ENCODE measurements at regions not wholly inside any gene's neighbourhood (a gene's known extent, or its start where the extent isn't known, plus 50 kb on each side); places are given as distances from the start of the nearest gene placed in this dataset.

GRCh38 chr2:117693154-117693553 lies 121.3 kb upstream of the DDX18 start:
- TF ChIP-seq CTCF (IDR thresholded peaks at IDR 0.05; ENCODE audit: borderline replicate concordance) = no peak
- no peak for DNase-seq
- Histone ChIP-seq H3K27ac (replicated peaks) (no peak overlapping the region), H3K27me3 (ENCODE audit: low read depth) (no peaks in the 10 kb centered on the region), H3K4me3 (no peak overlapping the region), H3K4me1 (no peaks in the 10 kb centered on the region), H3K9me3 (replicated peaks) (no peaks in the 10 kb centered on the region), H3K36me3 (no peaks in the 10 kb centered on the region)
- intact Hi-C loops (cut with micrococcal nuclease) = no loop called here

- Histone ChIP-seq H3K27me3 (ENCODE audit: low read depth) (no peaks in the 10 kb centered on the region), H3K4me3 (no peak overlapping the region), H3K36me3 (no peaks in the 10 kb centered on the region), H3K4me1 (no peaks in the 10 kb centered on the region), H3K27ac (replicated peaks) (no peak overlapping the region), H3K9me3 (replicated peaks) (no peaks in the 10 kb centered on the region)
- intact Hi-C loops (cut with micrococcal nuclease) = no loop called here
- DNase-seq = no peak
- no peak for TF ChIP-seq CTCF (IDR thresholded peaks at IDR 0.05; ENCODE audit: borderline replicate concordance)
Measured at GRCh38 chr2:117693651-117694050, 120.8 kb upstream of the DDX18 start.

GRCh38 chr2:117698287-117698686 lies 116.2 kb upstream of the DDX18 start:
- Histone ChIP-seq H3K4me1 (no peaks in the 10 kb centered on the region), H3K36me3 (no peaks in the 10 kb centered on the region), H3K4me3 (no peak overlapping the region), H3K9me3 (replicated peaks) (no peaks in the 10 kb centered on the region), H3K27ac (replicated peaks) (no peak overlapping the region), H3K27me3 (ENCODE audit: low read depth) (no peaks in the 10 kb centered on the region)
- no peak for TF ChIP-seq CTCF (IDR thresholded peaks at IDR 0.05; ENCODE audit: borderline replicate concordance)
- intact Hi-C loops (cut with micrococcal nuclease) = no loop called here
- no peak for DNase-seq

DNA sequence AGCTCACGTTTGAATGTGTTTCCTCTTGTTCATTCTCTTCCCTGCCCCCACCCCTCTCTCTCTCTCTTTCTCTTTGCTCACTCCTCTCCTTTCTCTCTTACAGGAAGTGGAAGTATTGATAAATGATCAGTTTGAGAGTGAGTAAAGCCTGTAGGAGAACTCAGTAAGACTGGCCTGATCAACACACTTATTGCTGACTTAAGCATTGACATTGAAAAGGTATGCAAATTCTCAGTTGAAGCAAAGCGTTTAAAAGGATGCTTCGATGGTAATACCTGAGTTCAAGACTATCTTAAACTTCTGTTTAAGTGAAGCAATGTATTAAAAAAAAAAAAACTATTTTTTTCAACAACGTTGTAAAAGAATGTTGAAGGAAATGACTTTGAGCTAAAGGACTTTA lies 115.7 kb upstream of the DDX18 start:
- Histone ChIP-seq H3K27ac (replicated peaks) (no peak overlapping the region), H3K9me3 (replicated peaks) (no peaks in the 10 kb centered on the region), H3K4me3 (no peak overlapping the region), H3K27me3 (ENCODE audit: low read depth) (no peaks in the 10 kb centered on the region), H3K36me3 (no peaks in the 10 kb centered on the region), H3K4me1 (no peaks in the 10 kb centered on the region)
- no peak for TF ChIP-seq CTCF (IDR thresholded peaks at IDR 0.05; ENCODE audit: borderline replicate concordance)
- intact Hi-C loops (cut with micrococcal nuclease) = no loop called here
- no peak for DNase-seq

DNA sequence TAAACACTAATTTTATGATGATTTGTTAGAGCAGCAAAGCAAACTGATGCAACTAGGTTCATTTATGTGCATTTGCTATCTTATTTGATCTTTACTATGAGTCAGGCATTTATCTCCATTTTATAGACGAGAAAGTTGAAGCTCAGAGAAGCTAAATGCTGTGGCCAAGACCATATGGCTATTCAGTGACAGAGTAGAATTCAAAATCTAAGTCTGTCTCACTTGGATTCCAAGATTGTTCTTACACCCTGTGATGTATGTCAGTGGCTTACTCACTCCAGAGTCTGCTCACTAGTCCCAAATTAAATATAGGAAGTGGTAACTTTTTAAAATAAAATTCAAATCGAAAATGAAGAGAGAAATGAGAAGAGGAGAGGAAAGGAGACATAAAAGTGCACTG lies 114.0 kb upstream of the DDX18 start:
- H3K27me3 ChIP-seq (ENCODE audit: low read depth) = no peaks in the 10 kb centered on the region
- H3K27ac ChIP-seq (replicated peaks) = no peak overlapping the region
- no peaks in the 10 kb centered on the region for H3K36me3 ChIP-seq
- no peaks in the 10 kb centered on the region for H3K9me3 ChIP-seq (replicated peaks)
- intact Hi-C loops (cut with micrococcal nuclease) = no loop called here
- DNase-seq = no peak
- H3K4me1 ChIP-seq = no peaks in the 10 kb centered on the region
- no peak for TF ChIP-seq CTCF (IDR thresholded peaks at IDR 0.05; ENCODE audit: borderline replicate concordance)
- no peak overlapping the region for H3K4me3 ChIP-seq

- no peak for TF ChIP-seq CTCF (IDR thresholded peaks at IDR 0.05; ENCODE audit: borderline replicate concordance)
- intact Hi-C loops (cut with micrococcal nuclease) = no loop called here
- DNase-seq = no peak
Measured at GRCh38 chr2:117701365-117701764, 113.1 kb upstream of the DDX18 start.

More at GRCh38 chr2:117701365-117701764, 113.1 kb upstream of the DDX18 start:
- no peak overlapping the region for H3K27ac ChIP-seq (replicated peaks)
- H3K36me3 ChIP-seq = no peaks in the 10 kb centered on the region
- H3K4me1 ChIP-seq = no peaks in the 10 kb centered on the region
- H3K4me3 ChIP-seq = no peak overlapping the region
- no peaks in the 10 kb centered on the region for H3K27me3 ChIP-seq (ENCODE audit: low read depth)
- H3K9me3 ChIP-seq (replicated peaks) = no peaks in the 10 kb centered on the region

All from left ventricle myocardium inferior (tissue), 1 donor.